ENCODE measurements at regions not wholly inside any gene's neighbourhood (a gene's known extent, or its start where the extent isn't known, plus 50 kb on each side); places are given as distances from the start of the nearest gene placed in this dataset.
"Not testable (repeated sequence)": the region's sequence is repeated elsewhere in the genome, so short reads cannot be mapped to it uniquely, and the experiment has no call there.

- no peak for DNase-seq (ENCODE audit: low read depth, low spot score)
- no peak overlapping the region for H3K27ac ChIP-seq
These were observed 301.3 kb upstream of the MGMT start for GRCh38 chr10:129165770-129166169.

GRCh38 chr10:129168660-129169059 lies 298.4 kb upstream of the MGMT start:
- no peak for DNase-seq (ENCODE audit: low read depth, low spot score)
- no peak overlapping the region for H3K27ac ChIP-seq

DNA sequence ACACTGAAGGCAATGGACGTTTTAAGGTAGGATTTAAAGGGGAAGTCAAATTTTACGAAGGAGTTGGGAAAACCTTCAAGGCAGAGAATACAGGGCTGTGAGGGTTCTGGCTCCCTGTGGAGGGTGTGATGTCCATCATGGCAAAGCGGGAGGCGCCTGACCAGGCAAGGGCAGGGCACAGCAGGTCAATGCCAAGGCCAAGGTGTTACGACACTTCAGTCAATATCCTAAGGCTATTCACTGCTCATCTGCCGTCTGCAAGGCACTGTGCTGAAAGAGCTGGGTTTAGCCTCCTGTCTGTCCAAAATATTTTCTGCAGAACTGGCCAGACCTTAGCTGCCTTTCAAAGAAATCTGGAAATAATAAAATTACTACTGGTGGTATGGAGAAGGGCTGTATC lies 297.9 kb upstream of the MGMT start:
- H3K27ac ChIP-seq: no peak overlapping the region

DNA sequence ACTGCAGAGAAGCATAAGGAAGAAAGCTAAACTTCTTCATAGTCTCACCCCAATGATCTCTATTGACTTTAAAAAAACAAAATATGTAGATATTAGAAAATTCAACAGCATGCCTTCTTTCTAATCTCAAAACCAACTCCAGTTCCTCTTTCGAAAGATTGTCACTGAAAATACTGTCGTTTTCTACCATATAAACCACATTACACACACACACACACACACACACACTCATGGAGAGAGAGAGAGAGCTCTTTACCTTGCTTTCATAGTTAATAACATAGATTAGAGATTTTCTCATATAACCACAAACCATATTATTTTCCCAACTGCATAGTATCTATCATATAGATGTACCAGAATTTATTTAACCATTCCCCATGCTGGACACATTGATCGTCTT lies 296.2 kb upstream of the MGMT start:
- DNase-seq (ENCODE audit: low read depth, low spot score): no peak
- no peak overlapping the region for H3K27ac ChIP-seq

More for the DNA sequence above, 297.9 kb upstream of the MGMT start:
- DNase-seq (ENCODE audit: low read depth, low spot score): no peak

- H3K27ac ChIP-seq: no peak overlapping the region
- no peak for DNase-seq (ENCODE audit: low read depth, low spot score)
These were observed 295.2 kb upstream of the MGMT start for GRCh38 chr10:129171812-129172211.

- DNase-seq (ENCODE audit: low read depth, low spot score): no peak
- H3K27ac ChIP-seq: no peak overlapping the region
These were observed 292.6 kb upstream of the MGMT start for GRCh38 chr10:129174232-129175014.

GRCh38 chr10:129179245-129179971 lies 287.6 kb upstream of the MGMT start:
- no peak for DNase-seq (ENCODE audit: low read depth, low spot score)
- no peak overlapping the region for H3K27ac ChIP-seq

DNA sequence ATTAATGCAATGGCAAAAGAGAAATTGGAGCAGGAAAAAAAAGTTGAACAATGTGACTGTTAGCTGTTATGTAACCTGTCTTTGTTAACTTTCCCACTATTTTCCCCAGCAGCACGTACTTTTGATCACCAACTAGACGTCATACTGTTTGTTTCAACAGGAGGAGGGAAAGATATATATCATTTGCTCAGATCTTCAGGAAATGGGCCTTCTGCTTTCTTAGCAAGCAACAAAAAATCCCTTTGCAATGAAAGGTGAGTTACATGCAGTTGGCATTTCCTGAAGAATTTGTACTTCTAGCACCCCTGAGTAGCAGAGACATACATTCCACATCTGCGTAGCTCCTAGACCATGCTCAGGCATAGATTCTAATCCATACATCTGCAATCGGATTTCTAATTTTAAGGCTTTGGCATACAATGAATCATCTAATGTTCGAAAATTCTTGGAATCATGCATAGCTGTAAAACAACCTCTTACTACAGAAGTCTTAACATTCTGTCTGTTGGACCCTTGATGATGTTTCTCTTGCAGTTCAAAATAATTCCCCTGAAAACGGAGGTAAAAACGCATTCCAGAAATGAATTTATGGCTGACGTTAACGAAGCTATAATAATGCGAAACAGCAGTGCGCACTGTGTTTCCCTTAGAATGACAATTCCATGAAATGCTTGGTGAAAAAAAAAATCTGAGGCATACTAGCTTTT lies 286.9 kb upstream of the MGMT start:
- DNase-seq (ENCODE audit: low read depth, low spot score): no peak
- no peak overlapping the region for H3K27ac ChIP-seq

- no peak for DNase-seq (ENCODE audit: low read depth, low spot score)
- H3K27ac ChIP-seq: no peak overlapping the region
These were observed 282.8 kb upstream of the MGMT start for GRCh38 chr10:129184196-129184595.

DNA sequence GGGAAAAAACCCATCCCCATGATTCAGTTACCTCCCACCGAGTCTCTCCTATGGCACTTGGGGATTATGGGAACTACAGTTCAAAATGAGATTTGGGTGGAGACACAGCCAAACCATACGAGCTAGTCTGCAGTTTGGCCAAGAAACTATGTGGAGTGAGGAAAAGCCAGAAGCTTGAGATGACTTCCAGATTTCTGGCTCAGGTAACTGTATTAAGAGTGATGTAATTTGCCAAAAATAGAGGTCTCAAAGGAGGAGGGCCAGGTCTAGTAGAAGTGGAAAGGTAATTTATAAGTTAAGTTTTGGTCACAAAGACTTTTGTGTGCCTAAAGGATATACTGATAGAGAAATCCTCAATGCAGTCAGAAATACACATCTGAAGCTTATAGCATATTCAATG lies 279.7 kb upstream of the MGMT start:
- DNase-seq (ENCODE audit: low read depth, low spot score): no peak
- no peak overlapping the region for H3K27ac ChIP-seq

DNA sequence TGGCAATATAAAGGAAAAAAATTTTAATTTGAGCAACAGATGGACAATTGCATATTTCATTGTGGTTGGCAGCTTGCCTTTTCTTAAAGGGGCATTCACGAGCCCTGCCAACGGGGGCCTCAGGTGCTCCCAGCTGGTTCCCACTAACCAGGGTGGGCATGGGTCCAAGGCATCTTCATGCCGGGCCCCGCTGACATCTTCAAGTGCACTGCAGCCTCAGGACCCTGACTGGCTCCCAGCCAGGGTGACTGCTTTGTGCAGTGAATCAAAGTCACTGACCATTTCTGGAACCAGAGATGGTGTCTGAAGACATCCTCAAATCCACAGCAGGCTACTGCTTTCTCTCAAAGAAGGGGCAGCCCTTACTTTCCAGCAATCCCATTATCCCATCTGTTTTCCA lies 275.2 kb upstream of the MGMT start:
- H3K27ac ChIP-seq: no peak overlapping the region
- no peak for DNase-seq (ENCODE audit: low read depth, low spot score)

- DNase-seq (ENCODE audit: low read depth, low spot score): no peak
- H3K27ac ChIP-seq: no peak overlapping the region
These were observed 274.5 kb upstream of the MGMT start for GRCh38 chr10:129192344-129193128.

GRCh38 chr10:129193148-129193547 lies 273.9 kb upstream of the MGMT start:
- H3K27ac ChIP-seq: no peak overlapping the region
- no peak for DNase-seq (ENCODE audit: low read depth, low spot score)

- no peak overlapping the region for H3K27ac ChIP-seq
- DNase-seq (ENCODE audit: low read depth, low spot score): no peak
These were observed 272.7 kb upstream of the MGMT start for GRCh38 chr10:129194181-129194870.

DNA sequence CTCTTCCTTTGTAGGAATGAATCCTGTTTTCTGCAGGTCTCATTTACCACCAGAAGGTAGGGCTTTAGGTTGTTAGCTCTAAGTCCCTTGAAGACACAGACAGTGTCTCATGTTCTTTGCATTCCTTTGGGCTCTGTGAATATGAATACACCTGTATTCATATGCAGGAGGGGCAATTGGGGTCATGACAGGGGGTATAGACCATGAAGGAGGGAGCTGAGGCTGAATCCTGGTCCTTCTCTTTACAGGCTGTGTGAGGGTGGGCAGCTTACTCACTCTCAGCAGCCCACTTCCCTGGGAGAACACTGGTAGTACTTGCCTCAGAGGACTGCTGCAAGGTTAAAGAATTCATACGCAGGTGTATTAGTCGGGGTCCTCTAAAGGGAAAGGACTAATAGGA lies 267.2 kb upstream of the MGMT start:
- no peak for DNase-seq (ENCODE audit: low read depth, low spot score)
- no peak overlapping the region for H3K27ac ChIP-seq

GRCh38 chr10:129203819-129204218 lies 263.2 kb upstream of the MGMT start:
- DNase-seq (ENCODE audit: low read depth, low spot score): no peak
- no peak overlapping the region for H3K27ac ChIP-seq

DNA sequence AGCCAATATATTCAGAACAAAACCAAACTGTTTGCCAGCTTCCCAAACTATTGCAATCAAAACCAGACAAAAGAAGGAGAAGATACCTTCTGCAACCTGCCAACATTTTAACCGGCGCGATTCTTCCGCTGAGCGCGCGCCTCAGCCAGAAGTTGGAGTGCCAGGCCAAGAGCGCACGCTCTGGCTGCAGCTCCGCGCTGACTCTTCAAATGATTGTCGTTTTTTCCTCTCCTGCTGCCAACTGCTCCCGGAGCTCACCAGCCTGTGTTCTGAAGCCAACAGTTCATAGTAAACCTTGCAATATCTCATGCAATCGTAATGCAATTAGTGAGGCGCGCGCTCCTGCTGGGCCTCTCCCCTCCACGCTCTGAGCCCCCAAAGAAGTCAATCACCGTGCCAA lies 259.7 kb upstream of the MGMT start:
- DNase-seq (ENCODE audit: low read depth, low spot score): no peak
- H3K27ac ChIP-seq: no peak overlapping the region

GRCh38 chr10:129210876-129211275 lies 256.2 kb upstream of the MGMT start:
- DNase-seq (ENCODE audit: low read depth, low spot score): no peak
- H3K27ac ChIP-seq: no peak overlapping the region

DNA sequence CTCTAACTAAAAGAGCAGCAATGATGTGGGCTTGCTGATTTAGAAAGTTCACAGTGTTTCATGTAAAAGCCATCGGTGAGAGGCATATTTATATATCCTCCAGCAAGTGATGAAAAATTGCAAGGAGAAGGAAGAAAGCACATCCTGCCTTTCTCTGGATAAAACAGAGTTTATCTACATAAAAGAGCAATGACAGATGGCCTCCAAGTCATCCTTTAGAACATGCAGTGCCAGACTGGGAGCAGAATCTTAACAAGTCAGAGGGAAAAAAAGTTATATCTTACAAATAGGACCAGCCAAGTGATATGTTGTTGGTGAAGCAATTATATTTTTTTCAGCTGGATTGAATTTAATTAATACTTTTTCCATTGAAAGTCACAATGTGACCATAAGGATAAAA lies 253.8 kb upstream of the MGMT start:
- H3K27ac ChIP-seq: no peak overlapping the region
- DNase-seq (ENCODE audit: low read depth, low spot score): no peak

- H3K27ac ChIP-seq; DNase-seq (ENCODE audit: low read depth, low spot score): not testable (repeated sequence)
These were observed 253.0 kb upstream of the MGMT start for GRCh38 chr10:129213996-129214395.
